IMR-90 (cell line): ENCODE measurements at regions not wholly inside any gene's neighbourhood (a gene's known extent, or its start where the extent isn't known, plus 50 kb on each side); places are given as distances from the start of the nearest gene placed in this dataset.

ENCODE experiments used
- ATAC-seq: fragments of 200-7000 bp; cut with Tn5 transposase; 2 replicates; pipeline ENCODE4 v1.9.1; 2020; ENCODE audit warnings: low read depth, mild to moderate bottlenecking, moderate library complexity
- BruUV-seq: library from RNA; stranded (reverse); fragments of 400-500 nt; replicated peaks from 2 replicates; lab custom pipeline; 2021; lab: Mats Ljungman, UMichigan
- CTCF ChIA-PET: fragments of 300-600 bp; formaldehyde crosslinking; extraction: SDS; loops from one replicate; lab custom pipeline; 2021; ENCODE audit warnings: antibody characterized with exemption; lab: Yijun Ruan, JAX
- POLR2A ChIA-PET: fragments of 300-600 bp; sonication (Branson Sonifier 250); formaldehyde crosslinking; loops from one replicate; lab custom pipeline; 2022; ENCODE audit warnings: antibody characterized with exemption; ENCODE audit not compliant: unreplicated experiment; lab: Charles Lee
- DNase-seq: peaks from one replicate; pipeline ENCODE4 v3.0.0; 2013
- H2AFZ ChIP-seq: replicated peaks from 2 replicates; pipeline ENCODE3; 2013; ENCODE audit warnings: low read length, mild to moderate bottlenecking; ENCODE audit not compliant: poor library complexity
- H2AK5ac ChIP-seq: 2 replicates; pipeline ENCODE4 v1.6.1; 2013; ENCODE audit warnings: low read depth, low read length, inconsistent platforms
- H2AK9ac ChIP-seq: replicated peaks from 2 replicates; pipeline ENCODE3; 2013; ENCODE audit warnings: mild to moderate bottlenecking, low read depth, low read length, moderate library complexity; ENCODE audit not compliant: poor library complexity
- H2BK120ac ChIP-seq: 2 replicates; pipeline ENCODE4 v1.6.1; 2013; ENCODE audit warnings: low read depth, low read length, inconsistent platforms
- H2BK15ac ChIP-seq: 3 replicates; pipeline ENCODE4 v1.6.1; 2013; ENCODE audit warnings: low read depth, low read length, inconsistent platforms
- H2BK20ac ChIP-seq: 2 replicates; pipeline ENCODE4 v1.6.1; 2013; ENCODE audit warnings: low read depth, mild to moderate bottlenecking, inconsistent platforms, low read length, moderate library complexity
- H2BK5ac ChIP-seq: 2 replicates; pipeline ENCODE4 v1.6.1; 2013; ENCODE audit warnings: mild to moderate bottlenecking, low read depth, low read length, inconsistent platforms; ENCODE audit not compliant: poor library complexity, severe bottlenecking
- H3K14ac ChIP-seq: replicated peaks from 2 replicates; pipeline ENCODE4 v1.6.1; 2013; ENCODE audit warnings: low read depth, low read length, inconsistent platforms
- H3K18ac ChIP-seq: 2 replicates; pipeline ENCODE4 v1.6.1; 2013; ENCODE audit warnings: low read depth, low read length, control low read depth
- H3K23ac ChIP-seq: 2 replicates; pipeline ENCODE4 v1.6.1; 2013; ENCODE audit warnings: low read depth, low read length, inconsistent platforms
- H3K27ac ChIP-seq: 2 replicates; pipeline ENCODE4 v1.5.1; 2013; ENCODE audit warnings: mild to moderate bottlenecking, control low read depth, low read length; ENCODE audit not compliant: insufficient read depth
- H3K27me3 ChIP-seq: 2 replicates; pipeline ENCODE4 v1.6.1; 2013; ENCODE audit warnings: low read length; ENCODE audit not compliant: control insufficient read depth, insufficient read depth
- H3K36me3 ChIP-seq: 2 replicates; pipeline ENCODE4 v1.6.1; 2013; ENCODE audit warnings: low read length, mixed read lengths; ENCODE audit not compliant: control insufficient read depth, insufficient read depth
- H3K4ac ChIP-seq: 2 replicates; pipeline ENCODE4 v1.6.1; 2013; ENCODE audit warnings: low read depth, low read length, inconsistent platforms
- H3K4me1 ChIP-seq: 2 replicates; pipeline ENCODE4 v1.6.1; 2013; ENCODE audit warnings: low read length, mixed read lengths; ENCODE audit not compliant: control insufficient read depth, insufficient read depth
- H3K4me2 ChIP-seq: 2 replicates; pipeline ENCODE4 v1.6.1; 2013; ENCODE audit warnings: low read depth, mild to moderate bottlenecking, control low read depth, low read length, moderate library complexity
- H3K4me3 ChIP-seq: 2 replicates; pipeline ENCODE4 v1.5.1; 2013; ENCODE audit warnings: low read depth, mild to moderate bottlenecking, control low read depth, low read length, moderate library complexity; ENCODE audit not compliant: insufficient read depth
- H3K56ac ChIP-seq: 2 replicates; pipeline ENCODE4 v1.6.1; 2013; ENCODE audit warnings: low read length, inconsistent platforms; ENCODE audit not compliant: insufficient read depth; ENCODE audit errors: extremely low read depth
- H3K79me1 ChIP-seq, 2 experiments: 2 replicates each; pipeline ENCODE4 v1.6.1; 2013; ENCODE audit warnings: low read length in 2 of 2, inconsistent platforms in 1 of 2, low read depth in 1 of 2
- H3K9ac ChIP-seq: 2 replicates; pipeline ENCODE4 v1.6.1; 2013; ENCODE audit warnings: low read depth, low read length, control low read depth
- H3K9me1 ChIP-seq: 2 replicates; pipeline ENCODE4 v1.6.1; 2013; ENCODE audit warnings: low read length, inconsistent platforms; ENCODE audit not compliant: insufficient read depth
- H3K9me3 ChIP-seq: 2 replicates; pipeline ENCODE4 v1.6.1; 2013; ENCODE audit warnings: low read length; ENCODE audit not compliant: control insufficient read depth, insufficient read depth
- H4K20me1 ChIP-seq: 2 replicates; pipeline ENCODE4 v1.6.1; 2013; ENCODE audit warnings: low read length, inconsistent platforms; ENCODE audit not compliant: insufficient read depth
- H4K5ac ChIP-seq: 2 replicates; pipeline ENCODE4 v1.6.1; 2013; ENCODE audit warnings: mild to moderate bottlenecking, low read depth, low read length, control low read depth
- H4K8ac ChIP-seq, 2 experiments: 2 replicates each; pipeline ENCODE4 v1.6.1; 2013; ENCODE audit warnings: low read depth in 2 of 2, low read length in 2 of 2, control low read depth in 1 of 2, inconsistent platforms in 1 of 2
- H4K91ac ChIP-seq: 2 replicates; pipeline ENCODE4 v1.6.1; 2013; ENCODE audit warnings: low read depth, low read length, inconsistent platforms; ENCODE audit not compliant: insufficient read depth
- NFE2L2 ChIP-seq: fragments of 150-350 bp; IDR thresholded peaks from 2 replicates; pipeline ENCODE4 v1.6.1; 2016; ENCODE audit warnings: low read depth, mild to moderate bottlenecking, low read length
- SMC3 ChIP-seq: fragments of 150-350 bp; IDR thresholded peaks from 2 replicates; pipeline ENCODE4 v1.6.1; 2016; ENCODE audit warnings: low read depth, mild to moderate bottlenecking, antibody characterized with exemption, low read length, moderate library complexity
- WGBS, 2 experiments: methylation state at CpG; one replicate each; pipeline versions ENCODE4 v1.1.5 to v1.1.7; 2013; ENCODE audit warnings: missing lambda C conversion rate in 2 of 2; ENCODE audit not compliant: insufficient read length in 1 of 2; ENCODE audit errors: extremely low coverage in 2 of 2; 5-methylcytosine and 5-hydroxymethylcytosine counted together
- dilution Hi-C: fragments of 300-500 bp; cut with HindIII; formaldehyde crosslinking; loops from one replicate; pipeline ENCODE4 v1.14.3; 2018; ENCODE audit warnings: low sequenced_read_pairs; ENCODE audit not compliant: unreplicated experiment
- in situ Hi-C: fragments of 300-500 bp; cut with MboI; formaldehyde crosslinking; loops from 3 replicates; pipeline ENCODE4 v1.14.3; 2019; ENCODE audit warnings: low sequenced_read_pairs, inconsistent platforms, mixed read lengths
- intact Hi-C: fragments of 100-400 bp; cut with micrococcal nuclease; formaldehyde crosslinking; loops from 2 replicates; pipeline ENCODE4 v1.10.0; 2022

DNA sequence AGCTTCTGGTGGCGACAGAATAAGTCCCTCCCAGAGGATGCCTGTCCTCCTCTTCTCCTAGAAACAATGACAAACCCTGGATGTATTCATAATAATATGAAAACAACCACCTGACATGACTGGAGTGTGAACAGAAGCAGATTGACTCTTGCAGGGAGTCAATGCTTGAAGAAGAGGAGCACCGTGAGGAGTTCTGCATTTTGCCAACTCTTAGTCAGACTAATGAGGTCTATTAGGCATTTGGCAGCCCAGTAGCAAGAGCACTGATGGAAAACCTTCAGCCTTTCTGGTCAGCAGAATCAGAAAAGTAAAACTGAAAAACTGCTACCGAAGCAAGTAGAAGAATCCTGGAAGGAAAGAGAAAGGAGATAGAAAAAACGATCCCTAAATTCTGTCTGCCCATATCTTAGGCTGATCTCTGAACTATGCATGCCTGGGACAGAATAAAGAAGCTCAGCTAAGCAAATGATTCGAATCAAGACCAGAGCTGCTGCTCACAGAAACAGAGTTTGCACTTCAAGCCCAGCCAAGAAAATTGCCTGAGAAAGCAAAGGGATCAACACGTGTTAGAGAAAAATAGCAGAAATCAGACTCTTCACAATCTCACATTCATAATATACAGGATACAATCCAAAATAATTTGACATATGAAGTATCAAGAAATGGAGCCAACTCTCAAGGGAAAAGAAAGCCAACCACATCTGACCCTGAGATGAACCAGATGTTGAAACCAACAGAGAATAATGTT, 69.5 kb upstream of the OSMR start:
- 20% methylated on average over 1 of the region's 6 CpGs; no CpG with 5 or more reads in 1 of the 2 experiments for WGBS, 2 experiments
- dilution Hi-C loops: no loop called here

More for the DNA sequence above, 69.5 kb upstream of the OSMR start:
- intact Hi-C loops (no loop called here), in situ Hi-C loops (no loop called here)
- Histone ChIP-seq H4K5ac (no peak overlapping the region), H3K23ac (no peak overlapping the region), H4K91ac (no peak overlapping the region), H2BK15ac (no peak overlapping the region), H2BK20ac (no peak overlapping the region), H3K4me2 (no peak overlapping the region; the same call in 1 of the 2 replicates), H4K20me1 (no peaks in the 10 kb centered on the region), H3K4ac (no peak overlapping the region), H3K27ac (no peak overlapping the region), H3K4me1 (peaks cover 4% of the 10 kb centered on the region; the same call in 1 of the 2 replicates), H4K8ac (no peak overlapping the region), H3K27me3 (peaks cover 28% of the 10 kb centered on the region), H2AK5ac (no peak overlapping the region), H3K14ac (no peak overlapping the region), H3K9me1 (no peaks in the 10 kb centered on the region), H3K4me3 (no peak overlapping the region), H3K36me3 (no peaks in the 10 kb centered on the region), H2AFZ (no peak overlapping the region), H2BK120ac (no peak overlapping the region), H3K9me3 (no peaks in the 10 kb centered on the region), H3K18ac (no peak overlapping the region; the same call in 1 of the 2 replicates), H3K9ac (no peak overlapping the region), H2BK5ac (no peak overlapping the region), H2AK9ac (no peak overlapping the region), H3K79me1 (no peaks in the 10 kb centered on the region), H3K56ac (no peak overlapping the region)
- TF ChIP-seq NFE2L2 (no peak), SMC3 (no peak)
- ChIA-PET CTCF (interaction anchor here (1.2 kb wide), 1 partner anchor 25 kb away, joined by 3 read pairs; no protein-coding TSS in a partner anchor), POLR2A (no interaction called here)
- DNase-seq: no peak
- peak; percentile 19; the same call in 1 of the 2 replicates for ATAC-seq
- no TSS peak for BruUV-seq
